Activated CD4-positive, alpha-beta T cell treated with anti-CD3 and anti-CD28 coated beads for 24 hours (primary cell): ENCODE measurements at regions not wholly inside any gene's neighbourhood (a gene's known extent, or its start where the extent isn't known, plus 50 kb on each side); places are given as distances from the start of the nearest gene placed in this dataset.
"Not testable (repeated sequence)": the region's sequence is repeated elsewhere in the genome, so short reads cannot be mapped to it uniquely, and the experiment has no call there.

ENCODE experiments used
- DNase-seq, 2 donors: peaks; one replicate each; pipeline ENCODE4 v3.0.0-alpha.2; 2020; ENCODE audit warnings: low read depth in 2 of 2

DNA sequence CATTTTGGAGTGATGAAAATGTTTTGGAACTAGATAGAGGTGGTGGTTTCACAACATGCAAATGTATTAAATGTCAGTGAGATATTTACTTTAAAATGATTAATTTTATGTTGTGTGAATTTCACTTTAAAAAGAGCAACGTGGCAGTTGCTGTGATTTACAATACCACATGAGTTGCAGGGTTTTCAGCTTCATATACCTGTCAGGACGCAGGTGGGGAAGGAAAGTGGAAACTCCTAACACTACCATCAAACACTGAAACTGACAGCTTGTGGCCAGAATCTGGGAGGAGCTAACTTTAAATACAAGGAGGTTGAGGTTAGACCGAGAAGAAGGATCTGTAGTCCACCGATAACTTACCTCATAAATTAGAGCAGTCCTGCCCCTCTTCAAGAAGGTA is 168.9 kb upstream of the TMEM72 start:
- no peak for DNase-seq

GRCh38 chr10:44743535-44743934 is 167.6 kb upstream of the TMEM72 start:
- DNase-seq, result no peak

GRCh38 chr10:44745920-44746319 is 165.2 kb upstream of the TMEM72 start:
- DNase-seq, result no peak

DNA sequence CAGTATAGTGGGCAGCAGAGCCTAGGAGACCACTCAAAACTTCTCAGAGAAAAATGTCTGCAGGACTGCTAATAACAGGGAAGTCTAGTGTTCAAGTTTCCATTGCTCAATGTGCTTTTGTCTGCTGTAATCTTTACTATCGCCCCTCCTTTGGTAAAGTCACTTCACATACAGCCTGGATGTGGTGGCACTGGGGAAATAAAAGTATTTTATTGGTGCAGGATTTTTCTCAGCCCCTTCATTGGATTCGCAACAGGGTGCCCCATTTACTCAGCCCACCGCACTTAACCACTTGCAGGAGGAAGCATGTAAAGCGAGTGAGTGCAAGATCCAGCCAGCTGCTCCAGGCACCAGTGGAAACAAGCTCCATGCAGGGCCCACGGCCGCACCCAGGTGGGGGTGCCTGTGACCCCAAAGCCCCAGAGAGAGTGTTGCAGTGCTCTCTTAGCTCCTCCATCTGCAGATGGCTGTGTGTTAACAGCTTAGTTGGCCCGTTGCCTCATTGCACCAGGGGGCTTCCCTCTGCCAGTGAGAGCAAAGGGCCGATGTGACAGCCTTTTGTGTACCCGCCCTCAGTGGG is 163.5 kb upstream of the TMEM72 start:
- DNase-seq, result no peak

DNA sequence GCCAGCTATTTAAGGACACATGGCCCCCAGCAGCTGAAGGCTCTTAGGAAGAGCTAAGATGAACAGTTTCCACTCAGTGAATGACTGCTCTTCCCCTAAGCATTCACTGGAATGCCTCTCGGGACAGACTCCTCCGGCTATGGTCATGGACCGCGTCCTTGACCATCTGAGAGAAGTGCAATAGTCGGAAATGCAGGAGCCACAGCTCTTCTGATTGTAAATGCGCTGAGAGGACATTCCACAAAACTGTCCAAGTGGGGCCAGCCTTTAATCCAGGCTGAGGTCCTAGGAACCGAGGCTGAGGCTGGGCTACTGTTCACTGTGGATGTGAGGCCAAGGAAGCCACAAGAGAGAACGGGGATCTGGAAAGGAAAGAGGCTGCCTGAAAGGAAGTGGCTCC is 162.0 kb upstream of the TMEM72 start:
- no peak for DNase-seq

GRCh38 chr10:44752451-44753441 is 158.4 kb upstream of the TMEM72 start:
- DNase-seq, result no peak

GRCh38 chr10:44754355-44754754 is 156.8 kb upstream of the TMEM72 start:
- not testable (repeated sequence) for DNase-seq

DNA sequence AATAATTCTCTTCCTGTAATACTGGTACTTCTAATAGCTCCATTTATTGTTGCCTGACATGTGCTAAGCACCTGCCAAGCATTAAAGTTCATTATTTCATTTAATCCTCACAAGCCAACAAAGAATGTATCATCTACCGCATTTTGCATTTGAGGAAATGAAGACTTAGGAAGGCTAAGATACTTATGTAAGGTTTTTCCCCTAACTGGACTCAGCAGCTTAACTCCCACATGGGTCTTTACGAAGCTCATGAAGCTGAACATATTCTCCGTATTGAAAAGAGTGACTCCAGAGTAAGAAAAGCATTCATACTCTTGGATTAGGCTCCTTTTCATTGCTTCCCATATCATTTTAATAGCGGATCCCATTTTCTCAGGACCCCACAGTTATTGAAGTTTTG is 155.7 kb upstream of the TMEM72 start:
- DNase-seq, result no peak

DNA sequence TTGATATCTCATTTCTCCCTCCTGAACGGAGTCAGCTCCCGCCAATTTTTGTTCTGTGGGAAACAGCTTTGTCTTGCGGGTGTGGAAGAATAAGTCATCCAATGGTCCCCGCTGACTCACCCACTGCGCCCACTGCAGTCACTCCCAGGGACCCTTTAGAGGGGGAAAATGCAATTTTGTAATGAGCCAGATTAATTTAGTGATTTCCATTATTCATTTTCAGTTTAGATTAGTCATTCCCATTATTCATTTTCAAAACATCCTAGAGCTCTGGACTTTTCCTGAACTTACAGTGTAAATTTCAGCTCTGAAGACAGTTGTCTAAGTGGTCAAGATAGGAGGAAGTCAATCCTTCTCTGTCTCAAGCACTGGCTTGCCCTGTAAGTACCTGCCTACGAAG is 154.9 kb upstream of the TMEM72 start:
- no peak for DNase-seq

DNA sequence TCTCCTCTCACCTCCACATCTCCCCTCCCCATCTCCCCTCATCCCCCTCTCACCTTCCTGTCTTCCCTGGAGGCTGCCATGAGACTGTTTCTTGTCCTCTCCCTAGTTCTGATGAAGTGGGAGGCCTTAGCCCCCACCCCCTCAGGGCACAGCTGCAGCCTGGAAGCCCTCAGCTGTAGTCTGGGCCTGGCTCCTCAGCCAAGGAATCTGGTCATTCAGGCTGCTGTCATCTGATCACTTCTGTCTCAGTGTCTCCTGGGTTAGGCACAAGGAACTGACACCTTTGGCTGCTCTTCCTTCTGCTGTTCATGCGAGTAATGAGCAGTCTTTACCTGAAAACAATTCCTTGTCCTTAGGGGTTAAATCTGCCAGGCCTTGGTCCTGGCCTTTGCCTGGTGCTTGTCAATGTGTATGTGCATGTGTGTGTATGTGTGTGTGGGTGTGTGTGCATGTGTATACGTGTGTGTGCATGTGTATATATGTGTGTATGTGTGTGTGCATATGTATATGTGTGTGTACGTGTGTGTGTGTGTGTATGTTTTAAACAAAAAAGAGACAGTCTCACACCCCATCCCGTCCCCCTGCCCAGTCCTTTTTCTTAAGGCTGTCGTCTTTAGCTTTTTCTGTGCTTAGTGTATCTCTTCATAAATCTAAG is 153.5 kb upstream of the TMEM72 start:
- no peak for DNase-seq

DNA sequence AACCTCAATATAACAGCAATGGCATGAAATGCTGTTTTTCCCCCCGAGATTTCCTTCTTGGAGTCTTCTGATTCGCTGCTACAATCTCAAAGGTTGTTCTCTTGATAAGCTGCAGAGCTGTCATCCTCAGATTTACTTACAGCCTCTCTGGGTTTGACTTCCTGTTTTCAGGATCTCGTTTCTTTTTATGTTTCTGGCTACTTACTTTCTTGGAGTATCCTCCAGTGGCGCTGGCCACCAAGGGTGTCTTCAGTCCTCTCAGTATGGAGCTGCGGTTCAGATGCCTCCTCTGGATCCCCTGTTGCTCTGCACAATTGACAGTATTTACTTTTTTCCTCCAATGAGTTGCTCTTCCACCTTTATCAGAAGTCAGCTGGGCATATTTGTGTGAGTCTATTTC is 152.0 kb upstream of the TMEM72 start:
- DNase-seq, result no peak

DNA sequence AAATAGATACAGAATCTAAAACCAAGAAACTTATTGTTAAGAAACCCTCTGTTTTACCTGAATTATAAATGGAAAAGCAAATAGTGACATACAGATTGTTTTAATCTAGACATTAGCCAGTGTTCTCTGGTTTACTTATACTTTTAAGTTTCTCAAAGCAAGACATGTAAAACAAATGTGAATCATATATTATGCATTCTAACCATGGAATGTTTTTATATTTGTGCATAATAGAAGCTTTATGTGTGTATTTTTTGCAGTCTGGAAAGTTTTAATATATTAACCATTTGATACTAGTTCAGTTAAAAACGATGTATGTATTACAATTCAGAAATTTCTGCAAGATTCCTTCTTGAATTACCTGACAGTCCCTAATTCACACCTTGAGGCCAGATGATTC is 150.6 kb upstream of the TMEM72 start:
- no peak for DNase-seq

DNA sequence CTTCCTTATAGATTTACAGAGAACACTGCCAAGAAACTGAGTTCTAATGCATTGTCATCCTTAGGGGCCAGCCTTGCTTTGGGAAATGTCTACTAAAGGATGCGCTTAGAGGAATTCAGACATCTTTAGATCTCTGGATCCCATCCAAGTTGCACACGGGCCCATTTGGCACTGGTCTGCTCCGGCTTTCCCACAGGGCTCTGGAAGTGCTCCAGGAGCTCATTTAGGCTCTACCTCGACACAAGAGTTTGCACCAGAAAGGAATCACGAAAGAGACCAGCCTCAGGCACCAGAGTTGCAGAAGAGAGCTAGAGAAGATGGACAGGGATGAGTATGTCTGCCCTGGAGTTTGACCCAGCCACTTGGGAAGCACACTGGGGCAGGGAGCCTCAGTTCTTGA is 150.1 kb upstream of the TMEM72 start:
- no peak for DNase-seq

DNA sequence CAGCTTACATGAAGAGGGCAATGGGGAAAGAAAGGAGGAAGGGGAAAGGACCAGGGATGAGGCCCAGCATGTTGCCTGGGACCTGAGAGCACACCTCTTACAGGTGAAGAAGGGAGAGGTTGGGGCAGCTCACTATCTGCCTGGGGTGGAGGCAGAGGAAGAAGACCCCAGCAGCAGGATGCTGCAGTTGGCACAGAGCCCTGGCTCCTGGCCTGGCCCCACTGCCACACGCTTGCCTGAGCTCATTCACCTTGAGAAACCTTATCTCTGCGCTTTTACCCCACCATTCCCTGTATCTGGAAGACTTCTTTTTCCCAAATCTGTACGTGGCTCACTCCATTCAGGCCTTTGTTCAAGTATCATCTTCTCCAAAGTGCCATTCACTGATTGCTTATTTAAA is 147.8 kb upstream of the TMEM72 start:
- DNase-seq, result no peak

DNA sequence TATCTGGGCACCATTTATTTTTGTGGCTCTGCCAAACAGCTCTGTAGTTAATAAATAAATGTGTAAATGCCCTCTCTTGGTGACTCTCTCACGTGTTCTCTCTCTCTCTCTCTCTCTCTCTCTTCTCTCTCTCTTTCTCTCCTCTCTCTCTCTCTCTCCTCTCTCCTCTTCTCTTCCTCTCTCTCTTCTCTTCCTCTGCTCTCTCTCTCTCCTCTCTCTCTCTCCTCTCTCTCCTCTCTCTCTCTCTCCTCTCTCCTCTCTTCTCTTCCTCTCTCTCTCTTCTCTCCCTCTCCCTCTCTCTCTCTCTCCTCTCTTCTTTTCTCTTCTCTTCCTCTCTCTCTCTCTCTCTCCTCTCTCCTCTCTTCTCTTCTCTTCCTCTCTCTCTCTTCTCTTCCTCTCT is 145.8 kb upstream of the TMEM72 start:
- no peak for DNase-seq

GRCh38 chr10:44766631-44767030 is 144.5 kb upstream of the TMEM72 start:
- DNase-seq, result no peak

DNA sequence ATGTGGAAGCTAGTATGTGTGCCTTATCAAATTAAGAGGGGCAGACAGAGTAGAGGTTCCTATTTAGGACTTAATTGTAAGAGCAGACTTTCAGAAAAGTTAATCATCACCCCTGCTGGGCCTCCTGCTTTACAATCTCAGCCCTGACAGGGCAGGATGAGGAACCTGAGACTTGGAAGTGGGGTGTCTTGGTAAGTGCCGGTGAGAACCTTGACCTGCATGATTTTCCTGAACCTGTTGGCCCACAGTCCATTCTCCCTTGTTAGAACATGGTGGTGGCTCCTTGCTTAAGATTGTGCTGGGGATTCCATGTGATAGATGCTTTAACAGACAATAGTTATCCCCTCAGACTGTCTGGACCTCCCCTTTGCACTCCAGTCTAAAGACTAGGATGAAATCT is 141.7 kb upstream of the TMEM72 start:
- DNase-seq, result no peak

DNA sequence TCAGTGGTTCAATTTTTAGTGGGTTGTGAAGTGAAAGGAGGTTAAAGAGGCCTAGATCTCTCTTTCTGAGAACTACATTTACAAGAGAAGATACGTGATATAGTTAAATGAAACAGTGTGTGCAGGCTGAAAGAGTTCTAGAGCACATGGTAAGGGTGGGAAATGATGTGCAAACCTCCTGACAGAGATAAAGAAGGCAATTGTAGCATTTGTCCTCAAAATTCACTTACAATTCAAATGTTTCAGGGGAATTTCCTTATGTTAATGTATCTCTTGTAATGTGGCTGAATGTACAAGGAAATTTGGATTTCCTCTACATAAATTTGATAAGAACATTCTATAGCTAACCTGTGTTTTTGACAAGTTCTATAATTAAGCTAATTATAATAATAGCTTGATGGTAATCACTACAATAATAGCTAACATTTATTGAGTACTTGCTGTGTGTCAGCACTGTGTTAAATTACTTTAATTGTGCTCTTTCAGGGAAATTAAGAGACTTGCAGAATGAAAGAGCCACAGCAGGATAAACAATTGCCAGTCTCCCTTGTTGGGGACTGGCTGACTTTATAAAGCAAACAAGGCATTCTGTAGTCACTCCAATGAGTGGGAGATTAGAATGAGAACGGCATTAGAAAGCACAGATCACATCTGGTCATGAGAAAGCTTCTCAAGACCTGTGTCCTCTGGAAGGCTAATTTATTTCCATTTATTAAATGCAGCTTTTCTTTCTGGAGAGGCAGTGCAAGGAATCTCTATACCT is 139.7 kb upstream of the TMEM72 start:
- no peak for DNase-seq

DNA sequence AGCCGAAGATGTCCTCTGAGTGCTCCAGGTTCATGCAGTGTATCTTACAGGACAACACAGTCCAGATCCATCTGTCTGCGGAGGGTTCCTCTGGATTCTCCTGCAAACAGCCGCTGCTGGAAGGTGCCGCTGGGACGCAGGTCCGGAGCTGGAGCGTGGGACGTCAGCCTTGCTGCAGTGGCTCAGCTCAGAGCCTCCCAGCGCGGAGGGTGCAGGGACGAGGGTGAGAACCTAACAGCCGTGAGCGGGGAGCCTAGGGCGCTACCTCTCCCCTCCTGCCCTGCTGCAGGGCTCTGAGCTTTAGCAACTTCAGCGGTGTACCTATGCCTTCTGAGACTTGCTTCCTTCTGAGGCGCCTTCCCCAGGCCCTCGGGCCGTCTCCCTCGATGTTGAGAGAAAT is 137.6 kb upstream of the TMEM72 start:
- no peak for DNase-seq

GRCh38 chr10:44774676-44775401 is 136.3 kb upstream of the TMEM72 start:
- DNase-seq, result no peak

- no peak for DNase-seq
These were observed 135.8 kb upstream of the TMEM72 start for GRCh38 chr10:44775402-44775741.

DNA sequence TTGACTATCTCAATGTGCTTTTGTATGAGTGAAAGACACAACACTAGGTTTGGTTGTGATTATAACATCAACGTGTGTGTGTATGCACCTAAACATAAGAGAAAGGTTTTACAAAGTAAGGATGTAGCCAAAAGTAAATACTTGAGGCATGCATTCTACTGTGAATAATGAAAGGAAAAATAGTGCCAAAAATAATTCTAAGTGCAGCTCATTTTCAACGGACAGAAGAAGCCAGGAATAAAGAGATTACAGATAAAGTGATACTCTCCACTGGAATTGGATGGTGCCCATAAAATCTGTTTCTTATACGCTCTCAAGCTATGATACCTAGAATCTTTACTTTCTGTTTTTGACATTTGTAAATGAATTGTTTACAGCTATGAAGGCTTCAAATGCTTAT is 135.0 kb upstream of the TMEM72 start:
- no peak for DNase-seq
